ENCODE measurements at regions not wholly inside any gene's neighbourhood (a gene's known extent, or its start where the extent isn't known, plus 50 kb on each side); places are given as distances from the start of the nearest gene placed in this dataset.

DNA sequence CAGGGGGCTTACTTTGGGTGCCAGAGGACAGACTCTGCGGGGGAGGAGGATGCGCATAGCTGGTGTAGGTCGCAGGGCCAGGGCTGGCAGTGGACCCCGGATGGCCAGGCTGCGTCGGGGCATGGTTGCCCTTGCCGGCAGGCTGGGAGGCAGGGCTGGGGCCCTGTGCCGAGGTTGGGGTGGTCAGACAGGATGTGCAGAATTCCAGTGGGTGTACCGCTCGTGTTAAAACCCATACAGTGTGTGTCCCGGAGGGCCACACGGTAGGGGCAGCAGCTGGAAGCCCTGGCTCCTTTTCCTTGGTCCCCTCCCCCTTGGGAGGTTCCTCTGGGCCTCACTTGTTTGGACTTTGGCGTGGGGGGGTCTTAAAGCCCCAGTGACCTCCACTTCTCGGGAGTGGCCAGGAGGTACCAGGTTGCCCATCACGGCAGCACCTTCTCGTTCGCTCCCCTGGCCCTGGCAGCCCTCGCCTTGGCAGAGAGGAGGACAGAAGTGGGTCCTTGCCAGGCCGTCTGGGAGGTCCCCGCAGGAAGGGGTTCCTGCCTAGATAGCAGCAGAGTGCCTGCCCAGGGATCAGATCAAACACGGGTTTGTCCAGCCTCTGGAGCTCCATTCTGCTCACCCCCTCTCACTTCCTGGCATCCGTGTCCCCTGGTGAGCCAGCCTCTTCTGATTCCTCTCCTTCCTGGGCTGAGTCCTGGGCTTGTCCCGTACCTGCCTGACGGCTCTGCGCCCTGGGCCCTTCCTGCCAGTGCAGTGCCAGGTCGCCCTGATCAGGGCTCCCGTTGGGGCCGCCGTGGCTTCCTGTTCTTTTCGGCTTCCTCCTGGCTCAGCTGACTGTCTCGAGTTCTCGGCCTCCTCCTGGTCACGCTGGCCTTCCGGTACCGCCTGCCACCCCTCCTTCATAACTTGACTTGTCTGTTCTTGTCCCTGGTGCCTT lies 56.7 kb upstream of the HGFAC start:
- H3K4me3 Mint-ChIP-seq = no peak overlapping the region
- peaks cover 4% of the 10 kb centered on the region for H3K27me3 Mint-ChIP-seq
- no peak overlapping the region for H3K27ac Mint-ChIP-seq

GRCh38 chr4:3385711-3386420 lies 55.9 kb upstream of the HGFAC start:
- no peak overlapping the region for H3K4me3 Mint-ChIP-seq
- H3K27me3 Mint-ChIP-seq = peaks cover 4% of the 10 kb centered on the region
- peaks cover 3% of the 10 kb centered on the region for H3K36me3 Mint-ChIP-seq
- no peak for DNase-seq
- H3K27ac Mint-ChIP-seq = no peak overlapping the region
- H3K9me3 Mint-ChIP-seq = peaks cover 5% of the 10 kb centered on the region
- peaks cover 3% of the 10 kb centered on the region for H3K4me1 Mint-ChIP-seq

More for the DNA sequence above, 56.7 kb upstream of the HGFAC start:
- DNase-seq = no peak
- Mint-ChIP-seq H3K9me3 (peaks cover 6% of the 10 kb centered on the region), H3K4me1 (peaks cover 3% of the 10 kb centered on the region), H3K36me3 (peaks cover 5% of the 10 kb centered on the region)

- Mint-ChIP-seq H3K4me3 (no peak overlapping the region), H3K27ac (no peak overlapping the region), H3K27me3 (peaks cover 4% of the 10 kb centered on the region), H3K4me1 (peaks cover 3% of the 10 kb centered on the region), H3K36me3 (no peaks in the 10 kb centered on the region), H3K9me3 (no peaks in the 10 kb centered on the region)
- DNase-seq = no peak
Observed at GRCh38 chr4:3386526-3386925, 55.2 kb upstream of the HGFAC start.

GRCh38 chr4:3387154-3387942 lies 54.4 kb upstream of the HGFAC start:
- Mint-ChIP-seq H3K9me3 (no peaks in the 10 kb centered on the region), H3K4me1 (peaks cover 3% of the 10 kb centered on the region), H3K27me3 (peaks cover 4% of the 10 kb centered on the region), H3K4me3 (no peak overlapping the region), H3K36me3 (no peaks in the 10 kb centered on the region), H3K27ac (no peak overlapping the region)
- DNase-seq = no peak

GRCh38 chr4:3387943-3388361 lies 53.8 kb upstream of the HGFAC start:
- H3K9me3 Mint-ChIP-seq = no peaks in the 10 kb centered on the region
- H3K36me3 Mint-ChIP-seq = no peaks in the 10 kb centered on the region
- no peak overlapping the region for H3K4me3 Mint-ChIP-seq
- DNase-seq = no peak
- H3K4me1 Mint-ChIP-seq = peaks cover 3% of the 10 kb centered on the region
- H3K27me3 Mint-ChIP-seq = peaks cover 4% of the 10 kb centered on the region
- no peak overlapping the region for H3K27ac Mint-ChIP-seq

- H3K27ac Mint-ChIP-seq = no peak overlapping the region
Observed at GRCh38 chr4:3388471-3389232, 53.1 kb upstream of the HGFAC start.

DNA sequence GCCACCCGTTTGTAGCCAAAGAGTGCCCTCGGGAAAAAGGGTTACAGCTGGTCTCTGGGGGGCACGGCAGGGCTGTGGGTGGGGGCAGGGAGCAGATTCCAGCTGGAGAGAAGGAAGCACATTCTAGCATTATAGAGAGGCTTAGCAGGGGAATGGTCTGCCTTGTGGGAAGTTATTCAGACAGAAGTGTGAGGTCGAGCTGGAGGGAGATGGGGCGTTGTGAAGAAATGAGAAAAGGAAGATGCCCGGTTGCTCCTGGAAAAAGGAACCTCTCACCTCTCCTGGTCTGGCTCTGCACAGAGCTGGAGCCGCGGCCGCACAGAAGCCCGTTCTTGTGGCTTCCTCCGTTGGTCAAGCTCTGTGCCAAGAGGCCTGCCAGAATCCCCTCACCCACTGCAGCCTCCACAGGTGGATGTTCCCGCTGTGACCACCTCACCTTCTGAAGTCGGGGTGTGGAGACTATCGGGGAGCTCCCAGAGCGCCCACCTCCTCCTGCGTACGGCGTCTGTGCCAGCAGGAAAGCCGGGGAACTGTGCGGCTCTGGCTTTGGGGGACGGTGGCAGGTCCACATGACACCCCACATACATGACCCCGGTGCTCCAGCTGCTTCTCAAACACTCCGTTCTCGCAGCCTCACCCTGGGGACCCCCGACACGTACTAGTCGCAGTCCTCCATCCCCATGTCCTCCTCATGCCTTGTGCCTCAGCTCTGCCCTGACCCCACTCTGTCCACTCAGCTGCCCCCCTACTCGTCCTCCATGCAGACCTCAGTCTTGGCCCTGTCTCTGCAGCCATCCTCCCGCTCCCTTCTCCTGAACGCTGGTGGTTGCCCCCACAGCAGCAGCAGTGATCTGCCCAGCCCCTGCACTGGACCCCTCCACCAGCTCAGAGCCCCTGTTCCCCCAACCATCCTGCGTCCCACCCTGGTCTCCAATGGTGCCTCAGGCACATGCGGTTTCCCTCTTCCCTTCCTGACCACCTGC lies 52.2 kb upstream of the HGFAC start:
- DNase-seq = no peak
- Mint-ChIP-seq H3K4me3 (no peak overlapping the region), H3K36me3 (no peaks in the 10 kb centered on the region), H3K4me1 (peaks cover 3% of the 10 kb centered on the region), H3K27ac (no peak overlapping the region), H3K9me3 (no peaks in the 10 kb centered on the region), H3K27me3 (peaks cover 4% of the 10 kb centered on the region)

More at GRCh38 chr4:3388471-3389232, 53.1 kb upstream of the HGFAC start:
- DNase-seq = no peak
- H3K27me3 Mint-ChIP-seq = peaks cover 4% of the 10 kb centered on the region
- H3K4me3 Mint-ChIP-seq = no peak overlapping the region
- no peaks in the 10 kb centered on the region for H3K9me3 Mint-ChIP-seq
- peaks cover 3% of the 10 kb centered on the region for H3K4me1 Mint-ChIP-seq
- H3K36me3 Mint-ChIP-seq = no peaks in the 10 kb centered on the region

DNA sequence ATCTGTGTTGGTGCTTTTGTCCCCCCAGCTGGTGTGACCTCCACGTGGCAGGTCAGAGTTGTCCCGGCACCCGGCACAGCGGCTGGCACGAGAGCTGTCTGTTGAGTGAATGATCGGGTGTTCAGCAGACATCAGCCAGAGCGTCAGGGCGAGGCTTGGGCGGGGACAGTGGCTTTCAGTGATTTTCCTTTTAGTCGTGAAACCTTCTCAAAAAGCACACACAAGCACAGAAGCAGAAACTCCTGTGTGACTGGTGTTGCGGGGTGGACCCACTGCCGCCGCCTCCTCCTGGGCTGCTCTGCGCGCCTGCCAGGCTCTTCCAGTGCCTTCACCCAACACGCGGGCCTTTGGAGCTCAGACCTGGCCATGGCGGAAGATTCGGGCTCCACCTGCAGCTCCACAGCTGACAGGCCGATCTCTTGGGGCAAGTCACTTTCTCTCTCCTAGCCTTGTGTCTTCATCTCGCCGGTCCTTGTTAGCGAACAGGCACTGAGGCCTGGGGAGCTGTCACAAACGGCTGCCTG lies 51.4 kb upstream of the HGFAC start:
- no peak for DNase-seq
- no peak overlapping the region for H3K4me3 Mint-ChIP-seq
- peaks cover 4% of the 10 kb centered on the region for H3K27me3 Mint-ChIP-seq
- H3K27ac Mint-ChIP-seq = no peak overlapping the region
- H3K4me1 Mint-ChIP-seq = peaks cover 3% of the 10 kb centered on the region
- H3K9me3 Mint-ChIP-seq = no peaks in the 10 kb centered on the region
- H3K36me3 Mint-ChIP-seq = no peaks in the 10 kb centered on the region

DNA sequence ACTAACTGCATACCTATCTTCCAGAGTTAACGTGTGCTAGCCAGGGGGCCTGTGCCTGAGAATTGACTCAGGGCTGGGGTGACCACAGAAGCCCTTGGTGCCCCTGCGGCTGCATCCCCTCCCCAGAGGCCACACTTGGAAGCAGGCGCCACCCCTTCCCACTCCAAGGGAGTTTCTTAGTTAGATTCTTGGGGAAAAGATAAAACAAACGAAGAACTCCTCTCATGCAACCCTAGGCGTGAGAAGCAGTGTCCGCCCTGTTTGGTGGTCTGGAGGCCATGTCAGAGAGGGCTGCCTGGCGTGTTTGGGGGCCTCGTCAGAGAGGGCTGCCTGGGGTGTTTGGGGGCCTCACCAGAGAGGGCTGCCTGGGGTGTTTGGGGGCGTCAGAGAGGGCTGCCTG lies 50.3 kb upstream of the HGFAC start:
- no peak overlapping the region for H3K27ac Mint-ChIP-seq
- peaks cover 1% of the 10 kb centered on the region for H3K4me1 Mint-ChIP-seq
- H3K36me3 Mint-ChIP-seq = no peaks in the 10 kb centered on the region
- H3K27me3 Mint-ChIP-seq = peaks cover 4% of the 10 kb centered on the region
- no peaks in the 10 kb centered on the region for H3K9me3 Mint-ChIP-seq
- no peak for DNase-seq
- no peak overlapping the region for H3K4me3 Mint-ChIP-seq
